ENCODE measurements at regions not wholly inside any gene's neighbourhood (a gene's known extent, or its start where the extent isn't known, plus 50 kb on each side); places are given as distances from the start of the nearest gene placed in this dataset.

- ATAC-seq (no peak), DNase-seq (ENCODE audit: low spot score) (no peak)
- no peaks in the 10 kb centered on the region for H3K27me3 Mint-ChIP-seq (ENCODE audit: low read depth)
- peaks cover 3% of the 10 kb centered on the region for H3K4me1 Mint-ChIP-seq
- no peak overlapping the region; the same call in 1 of the 2 replicates for H3K27ac Mint-ChIP-seq
- TF ChIP-seq ZNF121 (CRISPR knock-in tag; IDR thresholded peaks at IDR 0.05) = no peak
- no peak for TF ChIP-seq SMAD4 (CRISPR knock-in tag; IDR thresholded peaks at IDR 0.05)
- TF ChIP-seq STAT6 (CRISPR knock-in tag; conservative IDR thresholded peaks at IDR 0.05; ENCODE audit: low read depth) = no peak
- TF ChIP-seq, protein P1, sequence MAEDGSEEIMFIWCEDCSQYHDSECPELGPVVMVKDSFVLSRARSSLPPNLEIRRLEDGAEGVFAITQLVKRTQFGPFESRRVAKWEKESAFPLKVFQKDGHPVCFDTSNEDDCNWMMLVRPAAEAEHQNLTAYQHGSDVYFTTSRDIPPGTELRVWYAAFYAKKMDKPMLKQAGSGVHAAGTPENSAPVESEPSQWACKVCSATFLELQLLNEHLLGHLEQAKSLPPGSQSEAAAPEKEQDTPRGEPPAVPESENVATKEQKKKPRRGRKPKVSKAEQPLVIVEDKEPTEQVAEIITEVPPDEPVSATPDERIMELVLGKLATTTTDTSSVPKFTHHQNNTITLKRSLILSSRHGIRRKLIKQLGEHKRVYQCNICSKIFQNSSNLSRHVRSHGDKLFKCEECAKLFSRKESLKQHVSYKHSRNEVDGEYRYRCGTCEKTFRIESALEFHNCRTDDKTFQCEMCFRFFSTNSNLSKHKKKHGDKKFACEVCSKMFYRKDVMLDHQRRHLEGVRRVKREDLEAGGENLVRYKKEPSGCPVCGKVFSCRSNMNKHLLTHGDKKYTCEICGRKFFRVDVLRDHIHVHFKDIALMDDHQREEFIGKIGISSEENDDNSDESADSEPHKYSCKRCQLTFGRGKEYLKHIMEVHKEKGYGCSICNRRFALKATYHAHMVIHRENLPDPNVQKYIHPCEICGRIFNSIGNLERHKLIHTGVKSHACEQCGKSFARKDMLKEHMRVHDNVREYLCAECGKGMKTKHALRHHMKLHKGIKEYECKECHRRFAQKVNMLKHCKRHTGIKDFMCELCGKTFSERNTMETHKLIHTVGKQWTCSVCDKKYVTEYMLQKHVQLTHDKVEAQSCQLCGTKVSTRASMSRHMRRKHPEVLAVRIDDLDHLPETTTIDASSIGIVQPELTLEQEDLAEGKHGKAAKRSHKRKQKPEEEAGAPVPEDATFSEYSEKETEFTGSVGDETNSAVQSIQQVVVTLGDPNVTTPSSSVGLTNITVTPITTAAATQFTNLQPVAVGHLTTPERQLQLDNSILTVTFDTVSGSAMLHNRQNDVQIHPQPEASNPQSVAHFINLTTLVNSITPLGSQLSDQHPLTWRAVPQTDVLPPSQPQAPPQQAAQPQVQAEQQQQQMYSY (CRISPR knock-in tag; IDR thresholded peaks at IDR 0.05) = no peak
- no peak for TF ChIP-seq CREB1 (CRISPR knock-in tag; IDR thresholded peaks at IDR 0.05)
- TF ChIP-seq ZNF396 (CRISPR knock-in tag; IDR thresholded peaks at IDR 0.05; ENCODE audit: borderline replicate concordance) = no peak
- no peak for TF ChIP-seq ZNF219 (CRISPR knock-in tag; IDR thresholded peaks at IDR 0.05; ENCODE audit: borderline replicate concordance)
- no peak for TF ChIP-seq MLX (CRISPR knock-in tag; IDR thresholded peaks at IDR 0.05)
- TF ChIP-seq, protein P2, sequence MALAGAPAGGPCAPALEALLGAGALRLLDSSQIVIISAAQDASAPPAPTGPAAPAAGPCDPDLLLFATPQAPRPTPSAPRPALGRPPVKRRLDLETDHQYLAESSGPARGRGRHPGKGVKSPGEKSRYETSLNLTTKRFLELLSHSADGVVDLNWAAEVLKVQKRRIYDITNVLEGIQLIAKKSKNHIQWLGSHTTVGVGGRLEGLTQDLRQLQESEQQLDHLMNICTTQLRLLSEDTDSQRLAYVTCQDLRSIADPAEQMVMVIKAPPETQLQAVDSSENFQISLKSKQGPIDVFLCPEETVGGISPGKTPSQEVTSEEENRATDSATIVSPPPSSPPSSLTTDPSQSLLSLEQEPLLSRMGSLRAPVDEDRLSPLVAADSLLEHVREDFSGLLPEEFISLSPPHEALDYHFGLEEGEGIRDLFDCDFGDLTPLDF (CRISPR knock-in tag; IDR thresholded peaks at IDR 0.05) = no peak
- TF ChIP-seq CDX4 (CRISPR knock-in tag; IDR thresholded peaks at IDR 0.05; ENCODE audit: borderline replicate concordance) = no peak
- no peak for TF ChIP-seq JUN (CRISPR knock-in tag; IDR thresholded peaks at IDR 0.05)
- TF ChIP-seq ATF6 (CRISPR knock-in tag; IDR thresholded peaks at IDR 0.05) = no peak
- no peak for TF ChIP-seq ZNF423 (CRISPR knock-in tag; IDR thresholded peaks at IDR 0.05)
- ChIA-PET POLR2A (no interaction called here), CTCF (interaction anchor here (0.6 to 3.7 kb wide), 33 partner anchors 9 to 522 kb away, joined by 3 to 46 read pairs (median 6); partner anchors contain the start of genes HNF1B and SYNRG)
- peaks cover 3% of the 10 kb centered on the region; the same call in 1 of the 2 replicates for H3K9me3 Mint-ChIP-seq
- no peak overlapping the region for H3K4me3 Mint-ChIP-seq
- H3K36me3 Mint-ChIP-seq = no peaks in the 10 kb centered on the region
Measured at GRCh38 chr17:37816950-37817349, 72.1 kb upstream of the HNF1B start.

DNA sequence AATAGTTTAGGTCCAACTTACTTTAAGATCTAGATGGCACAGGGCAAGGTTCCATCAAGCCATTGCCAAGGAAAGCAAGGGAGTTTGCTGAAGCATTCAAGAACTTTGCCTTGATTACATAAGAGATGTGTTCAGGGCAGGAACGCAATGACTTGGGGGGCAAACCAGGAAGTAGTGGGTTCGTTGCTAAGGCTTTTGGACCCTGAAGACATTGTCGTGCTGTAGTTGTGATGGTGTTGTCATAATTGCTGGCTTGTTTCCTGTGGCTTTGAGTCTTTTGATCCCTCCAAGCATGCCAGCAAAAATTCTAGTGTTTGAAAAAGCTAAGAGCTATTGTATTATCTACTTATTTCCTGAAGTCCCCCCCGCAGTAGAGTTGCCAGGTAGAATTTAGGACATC lies 70.7 kb upstream of the HNF1B start:
- ChIA-PET POLR2A (no interaction called here), CTCF (interaction anchor here (0.6 to 3.7 kb wide), 26 partner anchors 10 to 296 kb away, joined by 3 to 46 read pairs (median 7); partner anchors contain the start of gene SYNRG)
- peaks cover 3% of the 10 kb centered on the region for H3K4me1 Mint-ChIP-seq
- H3K27me3 Mint-ChIP-seq (ENCODE audit: low read depth) = no peaks in the 10 kb centered on the region
- ATAC-seq (no peak), DNase-seq (ENCODE audit: low spot score) (no peak)
- H3K4me3 Mint-ChIP-seq = no peak overlapping the region
- H3K9me3 Mint-ChIP-seq = peaks cover 5% of the 10 kb centered on the region; the same call in 1 of the 2 replicates
- no peak overlapping the region for H3K27ac Mint-ChIP-seq
- no peaks in the 10 kb centered on the region for H3K36me3 Mint-ChIP-seq
- TF ChIP-seq, protein P3, sequence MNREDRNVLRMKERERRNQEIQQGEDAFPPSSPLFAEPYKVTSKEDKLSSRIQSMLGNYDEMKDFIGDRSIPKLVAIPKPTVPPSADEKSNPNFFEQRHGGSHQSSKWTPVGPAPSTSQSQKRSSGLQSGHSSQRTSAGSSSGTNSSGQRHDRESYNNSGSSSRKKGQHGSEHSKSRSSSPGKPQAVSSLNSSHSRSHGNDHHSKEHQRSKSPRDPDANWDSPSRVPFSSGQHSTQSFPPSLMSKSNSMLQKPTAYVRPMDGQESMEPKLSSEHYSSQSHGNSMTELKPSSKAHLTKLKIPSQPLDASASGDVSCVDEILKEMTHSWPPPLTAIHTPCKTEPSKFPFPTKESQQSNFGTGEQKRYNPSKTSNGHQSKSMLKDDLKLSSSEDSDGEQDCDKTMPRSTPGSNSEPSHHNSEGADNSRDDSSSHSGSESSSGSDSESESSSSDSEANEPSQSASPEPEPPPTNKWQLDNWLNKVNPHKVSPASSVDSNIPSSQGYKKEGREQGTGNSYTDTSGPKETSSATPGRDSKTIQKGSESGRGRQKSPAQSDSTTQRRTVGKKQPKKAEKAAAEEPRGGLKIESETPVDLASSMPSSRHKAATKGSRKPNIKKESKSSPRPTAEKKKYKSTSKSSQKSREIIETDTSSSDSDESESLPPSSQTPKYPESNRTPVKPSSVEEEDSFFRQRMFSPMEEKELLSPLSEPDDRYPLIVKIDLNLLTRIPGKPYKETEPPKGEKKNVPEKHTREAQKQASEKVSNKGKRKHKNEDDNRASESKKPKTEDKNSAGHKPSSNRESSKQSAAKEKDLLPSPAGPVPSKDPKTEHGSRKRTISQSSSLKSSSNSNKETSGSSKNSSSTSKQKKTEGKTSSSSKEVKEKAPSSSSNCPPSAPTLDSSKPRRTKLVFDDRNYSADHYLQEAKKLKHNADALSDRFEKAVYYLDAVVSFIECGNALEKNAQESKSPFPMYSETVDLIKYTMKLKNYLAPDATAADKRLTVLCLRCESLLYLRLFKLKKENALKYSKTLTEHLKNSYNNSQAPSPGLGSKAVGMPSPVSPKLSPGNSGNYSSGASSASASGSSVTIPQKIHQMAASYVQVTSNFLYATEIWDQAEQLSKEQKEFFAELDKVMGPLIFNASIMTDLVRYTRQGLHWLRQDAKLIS (CRISPR knock-in tag; IDR thresholded peaks at IDR 0.05; ENCODE audit: borderline replicate concordance) = no peak
- TF ChIP-seq CREM (CRISPR knock-in tag; IDR thresholded peaks at IDR 0.05) = no peak
- no peak for TF ChIP-seq ZBTB43 (CRISPR knock-in tag; IDR thresholded peaks at IDR 0.05)
- TF ChIP-seq OVOL2 (CRISPR knock-in tag; IDR thresholded peaks at IDR 0.05; ENCODE audit: borderline replicate concordance) = no peak
- no peak for TF ChIP-seq ETV6 (CRISPR knock-in tag; IDR thresholded peaks at IDR 0.05)
- TF ChIP-seq GRHL2 (CRISPR knock-in tag; IDR thresholded peaks at IDR 0.05; ENCODE audit: insufficient replicate concordance, severe bottlenecking) = no peak
